SJSA1 (cell line): ENCODE measurements at regions not wholly inside any gene's neighbourhood (a gene's known extent, or its start where the extent isn't known, plus 50 kb on each side); places are given as distances from the start of the nearest gene placed in this dataset.
A peak's percentile ranks its signal among the peaks of the same experiment; 100 is the strongest.

Source experiments
- DNase-seq, 2 experiments: peaks; one replicate each; pipeline ENCODE4 v3.0.0-alpha.2; 2015 to 2020; ENCODE audit warnings: low spot score in 2 of 2, low read depth in 1 of 2
- H3K27ac ChIP-seq: fragments of 250-450 bp; sonication (Bioruptor Pico); 2 replicates; pipeline ENCODE4 v1.5.1; 2020; ENCODE audit warnings: mild to moderate bottlenecking, moderate library complexity
- H3K27me3 ChIP-seq: fragments of 250-450 bp; sonication (Bioruptor Pico); replicated peaks from 2 replicates; pipeline ENCODE4 v1.5.1; 2020; ENCODE audit warnings: mild to moderate bottlenecking, moderate library complexity
- H3K36me3 ChIP-seq: fragments of 250-450 bp; sonication (Bioruptor Pico); 2 replicates; pipeline ENCODE4 v1.5.1; 2020; ENCODE audit warnings: mild to moderate bottlenecking
- H3K4me1 ChIP-seq: fragments of 250-450 bp; sonication (Bioruptor Pico); replicated peaks from 2 replicates; pipeline ENCODE4 v1.6.1; 2021; ENCODE audit warnings: mild to moderate bottlenecking
- H3K4me3 ChIP-seq: fragments of 250-450 bp; sonication (Bioruptor Pico); 2 replicates; pipeline ENCODE4 v1.5.1; 2020; ENCODE audit warnings: mild to moderate bottlenecking
- H3K9me3 ChIP-seq: fragments of 250-450 bp; sonication (Bioruptor Pico); replicated peaks from 2 replicates; pipeline ENCODE4 v1.5.1; 2020; ENCODE audit warnings: mild to moderate bottlenecking

DNA sequence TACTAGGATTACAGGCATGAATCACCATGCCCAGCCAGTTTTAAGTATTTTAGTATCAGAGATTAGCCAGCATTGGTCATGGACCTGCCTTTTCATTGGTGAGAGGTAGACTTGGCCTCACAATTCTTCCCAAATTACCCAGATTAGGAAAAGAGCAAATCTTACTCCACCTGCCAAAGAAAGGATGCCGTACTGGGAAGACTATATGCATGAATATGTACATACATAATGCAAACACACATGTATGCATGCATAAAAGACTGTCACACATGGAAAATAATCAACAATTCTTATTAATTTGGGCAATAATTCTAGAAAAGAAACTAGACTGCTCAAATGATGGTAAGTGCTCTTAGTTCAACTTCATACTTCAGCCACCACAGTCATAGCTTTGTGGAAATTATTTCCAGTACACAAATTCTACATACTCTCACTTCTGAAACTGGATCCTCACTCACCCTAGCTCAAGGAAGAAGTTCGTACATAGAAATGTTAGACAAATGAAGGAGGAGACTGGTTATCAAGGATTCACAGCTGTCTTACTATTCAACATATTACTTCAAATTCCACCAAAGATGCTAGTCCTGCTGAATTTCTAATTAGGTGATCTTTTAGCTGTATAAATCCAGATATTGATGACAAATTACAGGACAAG is 73.7 kb downstream of the MINAR2 start:
- no peaks in the 10 kb centered on the region for H3K4me1 ChIP-seq
- H3K9me3 ChIP-seq, result no peaks in the 10 kb centered on the region
- no peaks in the 10 kb centered on the region for H3K27me3 ChIP-seq
- H3K4me3 ChIP-seq, result no peak overlapping the region
- DNase-seq, result no peak
- H3K27ac ChIP-seq, result no peak overlapping the region
- no peaks in the 10 kb centered on the region for H3K36me3 ChIP-seq

DNA sequence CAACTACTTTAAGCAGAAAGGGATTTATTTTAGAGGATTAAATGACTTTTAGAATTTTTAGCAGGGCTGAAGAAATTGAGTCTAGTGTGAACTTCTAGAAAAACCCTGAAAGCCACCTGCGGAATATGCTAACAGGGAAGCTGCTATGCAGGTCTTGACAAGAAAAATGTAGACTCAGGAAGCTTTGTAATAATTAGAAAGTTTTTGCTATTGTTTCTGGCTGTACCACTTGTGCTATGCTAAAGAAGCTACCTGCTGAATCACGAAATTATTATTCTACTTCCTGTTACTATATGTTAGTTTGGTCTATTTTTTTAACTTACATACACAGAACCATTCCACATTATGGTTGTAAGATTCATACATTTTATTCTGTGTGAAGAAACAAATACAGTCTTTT is 74.0 kb upstream of the CHSY3 start:
- H3K4me3 ChIP-seq, result no peak overlapping the region
- peaks cover 2% of the 10 kb centered on the region; the same call in 1 of the 2 replicates for H3K27me3 ChIP-seq
- no peaks in the 10 kb centered on the region for H3K9me3 ChIP-seq
- H3K36me3 ChIP-seq, result no peaks in the 10 kb centered on the region
- no peak for DNase-seq
- no peaks in the 10 kb centered on the region for H3K4me1 ChIP-seq
- H3K27ac ChIP-seq, result no peak overlapping the region

GRCh38 chr5:129836321-129836720 is 67.9 kb upstream of the CHSY3 start:
- DNase-seq, result no peak
- H3K4me1 ChIP-seq, result no peaks in the 10 kb centered on the region
- no peaks in the 10 kb centered on the region for H3K9me3 ChIP-seq
- H3K27ac ChIP-seq, result no peak overlapping the region
- no peak overlapping the region for H3K4me3 ChIP-seq
- no peaks in the 10 kb centered on the region for H3K36me3 ChIP-seq
- peaks cover 5% of the 10 kb centered on the region; the same call in 1 of the 2 replicates for H3K27me3 ChIP-seq

GRCh38 chr5:129844764-129845163 is 59.5 kb upstream of the CHSY3 start:
- H3K9me3 ChIP-seq, result no peaks in the 10 kb centered on the region
- H3K4me1 ChIP-seq, result no peaks in the 10 kb centered on the region
- DNase-seq, result no peak
- H3K4me3 ChIP-seq, result no peak overlapping the region
- H3K36me3 ChIP-seq, result no peaks in the 10 kb centered on the region
- peaks cover 2% of the 10 kb centered on the region; the same call in 1 of the 2 replicates for H3K27me3 ChIP-seq
- H3K27ac ChIP-seq, result no peak overlapping the region

DNA sequence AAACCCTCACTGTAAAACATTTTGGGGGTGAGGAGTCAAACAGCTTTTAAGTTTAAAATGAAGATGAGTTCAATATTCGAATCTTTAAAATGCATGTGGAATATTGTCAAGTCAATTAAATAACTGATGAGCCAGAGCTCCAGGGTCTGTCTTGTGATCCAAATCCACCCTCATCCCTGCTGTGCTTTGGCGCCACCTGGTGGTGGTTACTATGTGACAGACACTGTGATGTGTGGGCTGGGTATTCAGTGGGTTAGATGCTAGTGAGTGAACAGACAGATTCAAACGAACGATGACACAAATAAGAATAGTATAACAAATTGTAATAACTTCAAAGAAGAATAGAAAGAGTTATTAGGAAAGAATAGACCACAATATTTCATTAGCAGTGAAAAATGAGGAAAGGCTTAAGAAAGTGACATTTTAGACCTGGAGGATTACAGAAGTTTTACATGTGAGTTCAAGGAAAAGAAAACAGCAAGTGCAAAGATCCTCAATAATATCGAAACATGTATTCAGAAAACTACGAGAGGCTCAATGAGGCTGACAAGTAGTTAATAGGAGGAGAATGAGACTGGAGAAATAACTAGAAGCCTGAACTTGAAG is 51.4 kb upstream of the CHSY3 start:
- H3K27ac ChIP-seq, result no peak overlapping the region
- no peaks in the 10 kb centered on the region for H3K4me1 ChIP-seq
- no peak overlapping the region for H3K4me3 ChIP-seq
- DNase-seq, result peak; percentile 59 to 81
- H3K27me3 ChIP-seq, result 0 out of 2 replicates have a peak, but pooled peaks cover 2% of the 10 kb centered on the region
- H3K36me3 ChIP-seq, result no peaks in the 10 kb centered on the region
- peaks cover 2% of the 10 kb centered on the region; the same call in 1 of the 2 replicates for H3K9me3 ChIP-seq

DNA sequence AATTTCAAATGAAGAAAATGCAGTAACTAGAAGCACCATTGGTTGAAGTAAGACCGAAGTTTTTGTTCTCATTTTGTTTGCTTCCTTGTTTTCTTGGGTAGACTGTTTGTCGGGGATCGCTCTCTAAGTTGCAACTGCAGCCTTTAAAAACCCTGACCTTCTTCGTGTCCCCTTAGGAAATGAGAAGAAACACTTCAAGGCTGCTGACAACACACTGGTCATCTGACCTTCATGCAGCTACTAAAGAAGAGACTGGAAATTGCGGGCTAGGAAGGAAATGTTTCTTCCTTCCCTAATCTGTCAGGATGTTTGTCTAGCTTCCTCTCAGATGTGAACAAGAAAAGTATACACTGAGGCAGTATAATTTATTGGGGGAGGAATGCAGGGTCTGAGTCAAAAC is 50.7 kb upstream of the CHSY3 start:
- Histone ChIP-seq H3K4me1 (no peaks in the 10 kb centered on the region), H3K4me3 (no peak overlapping the region), H3K9me3 (peaks cover 4% of the 10 kb centered on the region; the same call in 1 of the 2 replicates), H3K27me3 (0 out of 2 replicates have a peak, but pooled peaks cover 2% of the 10 kb centered on the region), H3K27ac (no peak overlapping the region), H3K36me3 (no peaks in the 10 kb centered on the region)
- DNase-seq, result no peak
